OCI-LY3 (cell line): ENCODE measurements at regions not wholly inside any gene's neighbourhood (a gene's known extent, or its start where the extent isn't known, plus 50 kb on each side); places are given as distances from the start of the nearest gene placed in this dataset.

ENCODE experiments used
- CTCF ChIP-seq: fragments of 200-600, 300-600 bp; sonication (generic); IDR thresholded peaks from 2 replicates; pipeline ENCODE4 v1.5.1; 2014; ENCODE audit warnings: antibody characterized with exemption, low read length, low read depth
- EZH2phosphoT487 ChIP-seq: fragments of 200-600 bp; shearing (Covaris generic); IDR thresholded peaks from 2 replicates; pipeline ENCODE4 v1.6.1; 2018; ENCODE audit warnings: antibody characterized with exemption, mixed run types, low read depth

GRCh38 chr22:48757985-48758561, 1069.6 kb downstream of the BRD1 start:
- TF ChIP-seq CTCF (no peak), EZH2phosphoT487 (no peak)
